ENCODE measurements at regions not wholly inside any gene's neighbourhood (a gene's known extent, or its start where the extent isn't known, plus 50 kb on each side); places are given as distances from the start of the nearest gene placed in this dataset.

GRCh38 chr2:155633887-155634570 is 698.5 kb downstream of the NR4A2 start (continued):
- TF ChIP-seq, protein P1, sequence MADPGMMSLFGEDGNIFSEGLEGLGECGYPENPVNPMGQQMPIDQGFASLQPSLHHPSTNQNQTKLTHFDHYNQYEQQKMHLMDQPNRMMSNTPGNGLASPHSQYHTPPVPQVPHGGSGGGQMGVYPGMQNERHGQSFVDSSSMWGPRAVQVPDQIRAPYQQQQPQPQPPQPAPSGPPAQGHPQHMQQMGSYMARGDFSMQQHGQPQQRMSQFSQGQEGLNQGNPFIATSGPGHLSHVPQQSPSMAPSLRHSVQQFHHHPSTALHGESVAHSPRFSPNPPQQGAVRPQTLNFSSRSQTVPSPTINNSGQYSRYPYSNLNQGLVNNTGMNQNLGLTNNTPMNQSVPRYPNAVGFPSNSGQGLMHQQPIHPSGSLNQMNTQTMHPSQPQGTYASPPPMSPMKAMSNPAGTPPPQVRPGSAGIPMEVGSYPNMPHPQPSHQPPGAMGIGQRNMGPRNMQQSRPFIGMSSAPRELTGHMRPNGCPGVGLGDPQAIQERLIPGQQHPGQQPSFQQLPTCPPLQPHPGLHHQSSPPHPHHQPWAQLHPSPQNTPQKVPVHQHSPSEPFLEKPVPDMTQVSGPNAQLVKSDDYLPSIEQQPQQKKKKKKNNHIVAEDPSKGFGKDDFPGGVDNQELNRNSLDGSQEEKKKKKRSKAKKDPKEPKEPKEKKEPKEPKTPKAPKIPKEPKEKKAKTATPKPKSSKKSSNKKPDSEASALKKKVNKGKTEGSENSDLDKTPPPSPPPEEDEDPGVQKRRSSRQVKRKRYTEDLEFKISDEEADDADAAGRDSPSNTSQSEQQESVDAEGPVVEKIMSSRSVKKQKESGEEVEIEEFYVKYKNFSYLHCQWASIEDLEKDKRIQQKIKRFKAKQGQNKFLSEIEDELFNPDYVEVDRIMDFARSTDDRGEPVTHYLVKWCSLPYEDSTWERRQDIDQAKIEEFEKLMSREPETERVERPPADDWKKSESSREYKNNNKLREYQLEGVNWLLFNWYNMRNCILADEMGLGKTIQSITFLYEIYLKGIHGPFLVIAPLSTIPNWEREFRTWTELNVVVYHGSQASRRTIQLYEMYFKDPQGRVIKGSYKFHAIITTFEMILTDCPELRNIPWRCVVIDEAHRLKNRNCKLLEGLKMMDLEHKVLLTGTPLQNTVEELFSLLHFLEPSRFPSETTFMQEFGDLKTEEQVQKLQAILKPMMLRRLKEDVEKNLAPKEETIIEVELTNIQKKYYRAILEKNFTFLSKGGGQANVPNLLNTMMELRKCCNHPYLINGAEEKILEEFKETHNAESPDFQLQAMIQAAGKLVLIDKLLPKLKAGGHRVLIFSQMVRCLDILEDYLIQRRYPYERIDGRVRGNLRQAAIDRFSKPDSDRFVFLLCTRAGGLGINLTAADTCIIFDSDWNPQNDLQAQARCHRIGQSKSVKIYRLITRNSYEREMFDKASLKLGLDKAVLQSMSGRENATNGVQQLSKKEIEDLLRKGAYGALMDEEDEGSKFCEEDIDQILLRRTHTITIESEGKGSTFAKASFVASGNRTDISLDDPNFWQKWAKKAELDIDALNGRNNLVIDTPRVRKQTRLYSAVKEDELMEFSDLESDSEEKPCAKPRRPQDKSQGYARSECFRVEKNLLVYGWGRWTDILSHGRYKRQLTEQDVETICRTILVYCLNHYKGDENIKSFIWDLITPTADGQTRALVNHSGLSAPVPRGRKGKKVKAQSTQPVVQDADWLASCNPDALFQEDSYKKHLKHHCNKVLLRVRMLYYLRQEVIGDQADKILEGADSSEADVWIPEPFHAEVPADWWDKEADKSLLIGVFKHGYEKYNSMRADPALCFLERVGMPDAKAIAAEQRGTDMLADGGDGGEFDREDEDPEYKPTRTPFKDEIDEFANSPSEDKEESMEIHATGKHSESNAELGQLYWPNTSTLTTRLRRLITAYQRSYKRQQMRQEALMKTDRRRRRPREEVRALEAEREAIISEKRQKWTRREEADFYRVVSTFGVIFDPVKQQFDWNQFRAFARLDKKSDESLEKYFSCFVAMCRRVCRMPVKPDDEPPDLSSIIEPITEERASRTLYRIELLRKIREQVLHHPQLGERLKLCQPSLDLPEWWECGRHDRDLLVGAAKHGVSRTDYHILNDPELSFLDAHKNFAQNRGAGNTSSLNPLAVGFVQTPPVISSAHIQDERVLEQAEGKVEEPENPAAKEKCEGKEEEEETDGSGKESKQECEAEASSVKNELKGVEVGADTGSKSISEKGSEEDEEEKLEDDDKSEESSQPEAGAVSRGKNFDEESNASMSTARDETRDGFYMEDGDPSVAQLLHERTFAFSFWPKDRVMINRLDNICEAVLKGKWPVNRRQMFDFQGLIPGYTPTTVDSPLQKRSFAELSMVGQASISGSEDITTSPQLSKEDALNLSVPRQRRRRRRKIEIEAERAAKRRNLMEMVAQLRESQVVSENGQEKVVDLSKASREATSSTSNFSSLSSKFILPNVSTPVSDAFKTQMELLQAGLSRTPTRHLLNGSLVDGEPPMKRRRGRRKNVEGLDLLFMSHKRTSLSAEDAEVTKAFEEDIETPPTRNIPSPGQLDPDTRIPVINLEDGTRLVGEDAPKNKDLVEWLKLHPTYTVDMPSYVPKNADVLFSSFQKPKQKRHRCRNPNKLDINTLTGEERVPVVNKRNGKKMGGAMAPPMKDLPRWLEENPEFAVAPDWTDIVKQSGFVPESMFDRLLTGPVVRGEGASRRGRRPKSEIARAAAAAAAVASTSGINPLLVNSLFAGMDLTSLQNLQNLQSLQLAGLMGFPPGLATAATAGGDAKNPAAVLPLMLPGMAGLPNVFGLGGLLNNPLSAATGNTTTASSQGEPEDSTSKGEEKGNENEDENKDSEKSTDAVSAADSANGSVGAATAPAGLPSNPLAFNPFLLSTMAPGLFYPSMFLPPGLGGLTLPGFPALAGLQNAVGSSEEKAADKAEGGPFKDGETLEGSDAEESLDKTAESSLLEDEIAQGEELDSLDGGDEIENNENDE (IDR thresholded peaks at IDR 0.05; ENCODE audit: insufficient replicate concordance, low read length), result no peak
- no peak for TF ChIP-seq SP1 (IDR thresholded peaks at IDR 0.05; ENCODE audit: low read depth, low read length)
- TF ChIP-seq MAFK (IDR thresholded peaks at IDR 0.05; ENCODE audit: low read depth, low read length), result no peak
- TF ChIP-seq, protein P2, sequence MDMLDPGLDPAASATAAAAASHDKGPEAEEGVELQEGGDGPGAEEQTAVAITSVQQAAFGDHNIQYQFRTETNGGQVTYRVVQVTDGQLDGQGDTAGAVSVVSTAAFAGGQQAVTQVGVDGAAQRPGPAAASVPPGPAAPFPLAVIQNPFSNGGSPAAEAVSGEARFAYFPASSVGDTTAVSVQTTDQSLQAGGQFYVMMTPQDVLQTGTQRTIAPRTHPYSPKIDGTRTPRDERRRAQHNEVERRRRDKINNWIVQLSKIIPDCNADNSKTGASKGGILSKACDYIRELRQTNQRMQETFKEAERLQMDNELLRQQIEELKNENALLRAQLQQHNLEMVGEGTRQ (IDR thresholded peaks at IDR 0.05; ENCODE audit: low read length), result no peak
- no peak for TF ChIP-seq GABPA (IDR thresholded peaks at IDR 0.05; ENCODE audit: borderline replicate concordance, insufficient read depth, low read length)
- TF ChIP-seq SIRT6 (IDR thresholded peaks at IDR 0.05; ENCODE audit: low read length), result no peak

Data from H1 (cell line).